NOMO-1 (cell line): ENCODE measurements at regions not wholly inside any gene's neighbourhood (a gene's known extent, or its start where the extent isn't known, plus 50 kb on each side); places are given as distances from the start of the nearest gene placed in this dataset.
"Not testable (repeated sequence)": the region's sequence is repeated elsewhere in the genome, so short reads cannot be mapped to it uniquely, and the experiment has no call there.

ENCODE experiments used
- DNase-seq, 2 experiments: peaks; one replicate each; lab custom pipeline; 2025; ENCODE audit not compliant: unreplicated experiment in 2 of 2; lab: John Stamatoyannopoulos, UW

DNA sequence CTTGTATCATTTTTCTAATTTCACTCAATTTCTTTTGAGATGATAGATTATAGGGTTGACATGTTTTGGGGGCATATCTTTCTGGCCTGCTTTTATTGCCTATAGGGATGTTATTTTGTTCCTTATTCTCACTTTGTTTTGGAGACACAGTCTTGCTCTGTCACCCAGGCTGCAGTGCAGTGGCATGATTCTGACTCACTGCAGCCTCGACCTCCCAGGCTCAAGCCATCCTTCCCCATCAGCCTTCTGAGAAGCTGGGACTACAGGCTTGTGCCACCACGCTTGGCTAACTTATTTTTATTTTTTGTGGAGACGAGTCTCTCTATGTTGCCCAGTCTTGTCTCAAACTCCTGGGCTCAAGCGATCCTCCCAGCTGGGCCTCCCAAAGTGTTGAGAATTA lies 72.8 kb upstream of the FAN1 start:
- DNase-seq, result no peak

GRCh38 chr15:30833379-30833778 lies 70.3 kb upstream of the FAN1 start:
- not testable (repeated sequence) for DNase-seq

DNA sequence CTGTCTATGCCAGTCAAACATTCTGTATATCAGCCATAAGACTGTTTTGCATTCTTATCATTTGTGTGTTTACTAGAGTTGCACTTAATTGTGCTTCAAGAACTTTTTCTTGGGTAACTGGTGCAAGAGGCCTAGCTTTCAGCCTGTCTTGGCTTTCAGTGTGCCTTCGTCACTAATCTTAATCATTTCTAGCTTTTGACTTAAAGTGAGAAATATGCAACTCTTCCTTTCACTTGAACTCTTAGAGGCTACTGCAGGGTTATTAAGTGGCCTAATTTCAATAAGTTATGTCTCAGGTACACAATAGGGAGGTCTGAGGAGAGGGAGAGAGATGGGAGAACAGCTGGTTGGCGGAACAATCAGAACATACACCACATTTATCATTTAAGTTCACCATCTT lies 62.1 kb upstream of the FAN1 start:
- DNase-seq, result not testable (repeated sequence)

DNA sequence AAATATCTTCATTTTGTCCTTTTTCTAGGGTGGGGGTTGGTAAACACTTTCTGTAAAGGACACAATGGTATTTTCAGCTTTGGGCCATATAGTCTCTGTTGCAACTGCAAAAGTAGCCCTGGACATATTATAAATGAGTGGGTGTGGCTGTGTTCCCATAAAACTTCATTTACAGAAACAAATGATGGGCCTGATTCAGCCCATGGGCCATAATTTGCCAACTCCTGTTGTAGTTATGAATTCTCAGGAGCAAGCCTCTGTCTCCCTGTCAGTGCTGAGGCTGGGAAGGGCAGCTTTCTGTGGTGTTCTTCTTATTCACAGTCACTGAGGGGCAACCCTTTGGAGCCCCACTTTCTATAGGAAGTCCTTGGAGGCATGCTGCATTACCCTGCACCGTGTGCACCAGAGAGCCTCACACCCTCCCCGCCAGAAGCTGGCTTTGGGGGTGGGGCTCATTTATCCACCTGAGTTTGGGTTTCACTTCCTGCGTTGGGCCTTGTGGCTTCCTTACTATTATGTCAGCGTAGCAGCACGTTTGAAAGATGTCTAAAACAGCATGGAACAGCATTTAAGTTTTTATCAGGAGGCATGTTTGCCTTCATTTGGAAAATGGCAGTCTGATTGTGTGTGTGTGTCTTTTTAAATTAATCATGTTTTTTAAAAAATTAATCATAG lies 60.8 kb upstream of the FAN1 start:
- peak; percentile 28 to 81 for DNase-seq

DNA sequence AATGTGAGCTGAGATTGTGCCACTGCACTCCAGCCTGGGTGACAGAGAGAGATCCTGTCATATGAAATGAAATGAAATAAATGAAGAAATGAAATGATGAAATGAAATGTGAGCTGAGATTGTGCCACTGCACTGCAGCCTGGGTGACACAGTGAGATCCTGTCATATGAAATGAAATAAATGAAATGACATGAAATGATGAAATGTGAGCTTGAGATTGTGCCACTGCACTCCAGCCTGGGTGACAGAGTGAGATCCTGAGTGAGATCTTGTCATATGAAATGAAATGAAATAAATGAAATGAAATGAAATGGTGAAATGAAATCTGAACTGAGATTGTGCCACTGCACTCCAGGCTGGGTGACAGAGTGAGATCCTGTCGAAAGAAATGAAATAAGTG lies 58.2 kb upstream of the FAN1 start:
- DNase-seq, result not testable (repeated sequence)
